GM12891 (cell line): ENCODE measurements at regions not wholly inside any gene's neighbourhood (a gene's known extent, or its start where the extent isn't known, plus 50 kb on each side); places are given as distances from the start of the nearest gene placed in this dataset.

Experiments used
- POLR2A ChIP-seq: IDR thresholded peaks from 2 replicates; pipeline ENCODE4 v1.6.1; 2011; ENCODE audit warnings: low read depth, low read length, control low read depth
- POLR2AphosphoS5 ChIP-seq: IDR thresholded peaks from 2 replicates; pipeline ENCODE4 v1.6.1; 2011; ENCODE audit warnings: low read depth, low read length, control low read depth
- POU2F2 ChIP-seq: IDR thresholded peaks from 2 replicates; pipeline ENCODE4 v1.6.1; 2011; ENCODE audit warnings: low read depth, mild to moderate bottlenecking, control low read depth, low read length, moderate library complexity

- TF ChIP-seq POLR2A (no peak), POLR2AphosphoS5 (no peak), POU2F2 (no peak)
Measured at GRCh38 chr11:39786281-39786680, 1673.2 kb downstream of the LRRC4C start.
